ENCODE measurements at regions not wholly inside any gene's neighbourhood (a gene's known extent, or its start where the extent isn't known, plus 50 kb on each side); places are given as distances from the start of the nearest gene placed in this dataset.

- TF ChIP-seq CTCF (optimal IDR thresholded peaks at IDR 0.05 in 1 of 3, IDR thresholded peaks at IDR 0.05 in 1 of 3, conservative IDR thresholded peaks at IDR 0.05 in 1 of 3; ENCODE audit: extremely low read depth in 1 of 3, insufficient read depth in 2 of 3, low read length in 3 of 3) (no peak), EZH2 (IDR thresholded peaks at IDR 0.05; ENCODE audit: low read length) (no peak)
These were observed 71.5 kb upstream of the HNMT start for GRCh38 chr2:137892739-137893138.

Measured in keratinocyte (primary cell).